Activated naive CD8-positive, alpha-beta T cell (primary cell): ENCODE measurements at regions not wholly inside any gene's neighbourhood (a gene's known extent, or its start where the extent isn't known, plus 50 kb on each side); places are given as distances from the start of the nearest gene placed in this dataset.
"Not testable (repeated sequence)": the region's sequence is repeated elsewhere in the genome, so short reads cannot be mapped to it uniquely, and the experiment has no call there.

Experiments used
- H3K27ac Mint-ChIP-seq: one replicate; pipeline ENCODE4 v1.8.0; 2021; ENCODE audit warnings: mixed read lengths
- H3K27me3 Mint-ChIP-seq: one replicate; pipeline ENCODE4 v1.8.0; 2021; ENCODE audit warnings: mixed read lengths
- H3K36me3 Mint-ChIP-seq: one replicate; pipeline ENCODE4 v1.8.0; 2021; ENCODE audit warnings: mixed read lengths
- H3K4me1 Mint-ChIP-seq: one replicate; pipeline ENCODE4 v1.8.0; 2021; ENCODE audit warnings: low read depth, mixed read lengths
- H3K4me3 Mint-ChIP-seq: one replicate; pipeline ENCODE4 v1.8.0; 2021; ENCODE audit warnings: mild to moderate bottlenecking, mixed read lengths
- H3K9me3 Mint-ChIP-seq: one replicate; pipeline ENCODE4 v1.8.0; 2021; ENCODE audit warnings: low read depth, mixed read lengths

GRCh38 chr21:29431178-29431577, 132.5 kb downstream of the BACH1 start:
- Mint-ChIP-seq H3K4me1 (peaks cover 20% of the 10 kb centered on the region), H3K27ac (no peak overlapping the region), H3K27me3 (no peaks in the 10 kb centered on the region), H3K4me3 (no peak overlapping the region), H3K36me3 (peaks cover 10% of the 10 kb centered on the region), H3K9me3 (no peaks in the 10 kb centered on the region)

GRCh38 chr21:29431680-29432079, 133.0 kb downstream of the BACH1 start:
- H3K27ac Mint-ChIP-seq = no peak overlapping the region
- H3K9me3 Mint-ChIP-seq = no peaks in the 10 kb centered on the region
- no peaks in the 10 kb centered on the region for H3K27me3 Mint-ChIP-seq
- H3K4me3 Mint-ChIP-seq = no peak overlapping the region
- peaks cover 25% of the 10 kb centered on the region for H3K4me1 Mint-ChIP-seq
- H3K36me3 Mint-ChIP-seq = peaks cover 12% of the 10 kb centered on the region

GRCh38 chr21:29433366-29434059, 134.8 kb downstream of the BACH1 start:
- no peak overlapping the region for H3K27ac Mint-ChIP-seq
- no peaks in the 10 kb centered on the region for H3K27me3 Mint-ChIP-seq
- H3K4me1 Mint-ChIP-seq = peaks cover 40% of the 10 kb centered on the region
- H3K4me3 Mint-ChIP-seq = no peak overlapping the region
- H3K36me3 Mint-ChIP-seq = peaks cover 15% of the 10 kb centered on the region
- H3K9me3 Mint-ChIP-seq = no peaks in the 10 kb centered on the region

GRCh38 chr21:29434081-29434480, 135.4 kb downstream of the BACH1 start:
- peaks cover 40% of the 10 kb centered on the region for H3K4me1 Mint-ChIP-seq
- no peaks in the 10 kb centered on the region for H3K27me3 Mint-ChIP-seq
- no peak overlapping the region for H3K4me3 Mint-ChIP-seq
- peaks cover 15% of the 10 kb centered on the region for H3K36me3 Mint-ChIP-seq
- H3K27ac Mint-ChIP-seq = peak overlapping the region; percentile 23
- H3K9me3 Mint-ChIP-seq = no peaks in the 10 kb centered on the region

- H3K27me3 Mint-ChIP-seq, H3K27ac Mint-ChIP-seq, H3K9me3 Mint-ChIP-seq, H3K4me3 Mint-ChIP-seq: not testable (repeated sequence)
- Mint-ChIP-seq H3K36me3 (peaks cover 16% of the 10 kb centered on the region), H3K4me1 (peaks cover 40% of the 10 kb centered on the region)
Measured at GRCh38 chr21:29434982-29435381, 136.3 kb downstream of the BACH1 start.

GRCh38 chr21:29436143-29436542, 137.4 kb downstream of the BACH1 start:
- peaks cover 40% of the 10 kb centered on the region for H3K4me1 Mint-ChIP-seq
- H3K27ac Mint-ChIP-seq = peak overlapping the region; percentile 89
- no peaks in the 10 kb centered on the region for H3K9me3 Mint-ChIP-seq
- peak overlapping the region; percentile 83 for H3K4me3 Mint-ChIP-seq
- H3K27me3 Mint-ChIP-seq = no peaks in the 10 kb centered on the region
- peaks cover 18% of the 10 kb centered on the region for H3K36me3 Mint-ChIP-seq

- peaks cover 41% of the 10 kb centered on the region for H3K4me1 Mint-ChIP-seq
- H3K4me3 Mint-ChIP-seq = peak overlapping the region; percentile 83
- peak overlapping the region; percentile 89 for H3K27ac Mint-ChIP-seq
- H3K9me3 Mint-ChIP-seq = no peaks in the 10 kb centered on the region
- H3K27me3 Mint-ChIP-seq = no peaks in the 10 kb centered on the region
- H3K36me3 Mint-ChIP-seq = peaks cover 18% of the 10 kb centered on the region
Measured at GRCh38 chr21:29436650-29437049, 137.9 kb downstream of the BACH1 start.

- no peaks in the 10 kb centered on the region for H3K9me3 Mint-ChIP-seq
- no peak overlapping the region for H3K27ac Mint-ChIP-seq
- peaks cover 8% of the 10 kb centered on the region for H3K36me3 Mint-ChIP-seq
- no peaks in the 10 kb centered on the region for H3K27me3 Mint-ChIP-seq
- peaks cover 23% of the 10 kb centered on the region for H3K4me1 Mint-ChIP-seq
- H3K4me3 Mint-ChIP-seq = no peak overlapping the region
Measured at GRCh38 chr21:29441651-29442050, 142.9 kb downstream of the BACH1 start.

- Mint-ChIP-seq H3K4me1 (peaks cover 15% of the 10 kb centered on the region), H3K36me3 (peaks cover 5% of the 10 kb centered on the region), H3K4me3 (no peak overlapping the region), H3K27ac (no peak overlapping the region), H3K9me3 (no peaks in the 10 kb centered on the region), H3K27me3 (no peaks in the 10 kb centered on the region)
Measured at GRCh38 chr21:29443411-29444010, 144.8 kb downstream of the BACH1 start.

GRCh38 chr21:29448766-29449165, 150.0 kb downstream of the BACH1 start:
- H3K4me3 Mint-ChIP-seq = peak overlapping the region; percentile 71
- H3K27ac Mint-ChIP-seq = peak overlapping the region; percentile 95
- no peaks in the 10 kb centered on the region for H3K27me3 Mint-ChIP-seq
- H3K9me3 Mint-ChIP-seq = peaks cover 10% of the 10 kb centered on the region
- peaks cover 7% of the 10 kb centered on the region for H3K36me3 Mint-ChIP-seq
- H3K4me1 Mint-ChIP-seq = peaks cover 26% of the 10 kb centered on the region

GRCh38 chr21:29449306-29449950, 150.7 kb downstream of the BACH1 start:
- Mint-ChIP-seq H3K36me3 (peaks cover 12% of the 10 kb centered on the region), H3K4me3 (peak overlapping the region; percentile 71), H3K9me3 (peaks cover 10% of the 10 kb centered on the region), H3K4me1 (peaks cover 26% of the 10 kb centered on the region), H3K27me3 (no peaks in the 10 kb centered on the region), H3K27ac (peak overlapping the region; percentile 95)

- Mint-ChIP-seq H3K9me3 (peaks cover 10% of the 10 kb centered on the region), H3K4me1 (peaks cover 26% of the 10 kb centered on the region), H3K27ac (peak overlapping the region; percentile 95), H3K36me3 (peaks cover 15% of the 10 kb centered on the region), H3K27me3 (no peaks in the 10 kb centered on the region), H3K4me3 (peak overlapping the region; percentile 71)
Measured at GRCh38 chr21:29450058-29450457, 151.3 kb downstream of the BACH1 start.

- no peaks in the 10 kb centered on the region for H3K27me3 Mint-ChIP-seq
- peaks cover 26% of the 10 kb centered on the region for H3K36me3 Mint-ChIP-seq
- no peak overlapping the region for H3K4me3 Mint-ChIP-seq
- no peak overlapping the region for H3K27ac Mint-ChIP-seq
- H3K9me3 Mint-ChIP-seq = peaks cover 10% of the 10 kb centered on the region
- peaks cover 20% of the 10 kb centered on the region for H3K4me1 Mint-ChIP-seq
Measured at GRCh38 chr21:29453511-29453910, 154.8 kb downstream of the BACH1 start.

- no peaks in the 10 kb centered on the region for H3K27me3 Mint-ChIP-seq
- no peak overlapping the region for H3K4me3 Mint-ChIP-seq
- peaks cover 13% of the 10 kb centered on the region for H3K4me1 Mint-ChIP-seq
- peaks cover 26% of the 10 kb centered on the region for H3K36me3 Mint-ChIP-seq
- H3K27ac Mint-ChIP-seq = no peak overlapping the region
- H3K9me3 Mint-ChIP-seq = peaks cover 6% of the 10 kb centered on the region
Measured at GRCh38 chr21:29454179-29454578, 155.5 kb downstream of the BACH1 start.

- no peaks in the 10 kb centered on the region for H3K27me3 Mint-ChIP-seq
- H3K9me3 Mint-ChIP-seq = no peaks in the 10 kb centered on the region
- no peaks in the 10 kb centered on the region for H3K4me1 Mint-ChIP-seq
- H3K27ac Mint-ChIP-seq = no peak overlapping the region
- H3K36me3 Mint-ChIP-seq = peaks cover 19% of the 10 kb centered on the region
- no peak overlapping the region for H3K4me3 Mint-ChIP-seq
Measured at GRCh38 chr21:29462479-29462878, 163.8 kb downstream of the BACH1 start.
